GM18499 (cell line): ENCODE measurements at regions not wholly inside any gene's neighbourhood (a gene's known extent, or its start where the extent isn't known, plus 50 kb on each side); places are given as distances from the start of the nearest gene placed in this dataset.
"Not testable (repeated sequence)": the region's sequence is repeated elsewhere in the genome, so short reads cannot be mapped to it uniquely, and the experiment has no call there.

Source experiments
- ATAC-seq: cut with Tn5 transposase; IDR thresholded peaks from one replicate; pipeline ENCODE4 v1.9.1; 2021; ENCODE audit warnings: moderate number of reproducible peaks; ENCODE audit not compliant: insufficient read depth, unreplicated experiment

DNA sequence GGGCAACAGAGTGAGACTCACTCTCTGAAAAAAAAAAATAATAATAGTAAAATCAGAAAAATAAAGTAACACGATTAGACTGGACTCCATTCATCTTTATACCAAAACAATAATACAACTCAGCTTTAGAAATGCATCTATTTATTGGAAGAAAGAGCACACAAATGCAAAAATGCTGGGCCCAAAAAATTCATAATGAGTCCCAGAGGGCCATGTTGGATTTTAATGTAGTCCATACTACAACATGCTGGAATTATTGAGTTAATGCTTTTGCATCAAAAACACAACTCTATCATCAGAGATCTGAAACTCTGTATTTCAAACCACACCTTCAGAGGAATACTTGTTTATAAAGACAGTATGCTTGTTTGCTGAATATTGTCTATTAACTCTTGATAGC is 1614.7 kb downstream of the STIM2 start:
- ATAC-seq: no peak

GRCh38 chr4:28479666-28480065 is 1619.0 kb downstream of the STIM2 start:
- ATAC-seq: no peak

- no peak for ATAC-seq
These were observed 1620.9 kb downstream of the STIM2 start for GRCh38 chr4:28481565-28481964.

DNA sequence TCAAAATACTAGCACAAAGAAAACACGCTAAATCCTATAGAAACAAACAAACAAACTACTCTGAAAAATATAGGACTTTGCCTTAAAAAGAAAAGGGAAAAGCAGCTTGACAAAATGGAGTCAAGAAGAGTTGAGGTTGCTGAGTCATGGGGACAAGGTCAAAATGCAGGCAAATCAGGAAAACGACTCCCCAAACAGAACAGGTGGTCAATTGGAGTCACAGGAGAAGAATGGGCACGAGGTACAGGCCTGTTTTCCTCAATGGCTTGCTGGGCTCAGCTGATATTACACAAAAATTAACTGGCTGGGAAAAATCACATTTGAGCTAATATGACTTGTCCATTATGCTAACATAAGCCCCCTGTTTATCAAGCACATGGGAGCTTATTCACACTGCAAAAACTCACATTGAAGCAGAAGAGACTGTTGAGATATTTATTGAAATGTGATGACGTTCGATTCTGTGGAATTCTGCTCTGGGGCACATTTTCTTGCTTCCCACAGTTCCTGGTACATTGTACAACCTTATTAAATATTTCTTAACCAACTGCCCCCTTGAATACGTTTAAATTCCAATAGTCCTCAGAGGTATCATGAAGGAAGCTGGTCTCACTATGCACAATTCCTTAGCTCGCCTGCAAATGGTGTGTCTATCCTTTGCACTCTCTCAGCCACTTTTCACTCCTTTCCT is 1622.1 kb downstream of the STIM2 start:
- no peak for ATAC-seq

DNA sequence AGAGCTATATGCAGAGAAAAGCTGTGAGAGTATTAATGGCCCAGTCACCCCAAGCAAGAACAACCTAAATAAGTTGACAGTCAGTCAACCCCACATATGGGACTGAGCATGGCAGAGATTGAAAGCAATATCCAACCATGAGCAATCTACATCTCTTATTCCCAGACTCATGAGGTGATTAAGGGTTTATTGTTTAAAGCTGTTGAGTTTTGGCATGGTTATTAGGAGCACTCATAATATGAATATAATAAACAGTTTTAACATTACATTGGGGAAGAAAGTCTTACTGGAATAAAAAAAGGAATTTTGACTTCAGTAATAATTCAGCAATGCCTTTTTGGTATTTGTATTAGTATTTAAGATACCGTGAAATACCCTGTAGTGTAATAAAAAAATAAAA is 1627.4 kb downstream of the STIM2 start:
- ATAC-seq: no peak

GRCh38 chr4:28490669-28491068 is 1630.0 kb downstream of the STIM2 start:
- no peak for ATAC-seq

DNA sequence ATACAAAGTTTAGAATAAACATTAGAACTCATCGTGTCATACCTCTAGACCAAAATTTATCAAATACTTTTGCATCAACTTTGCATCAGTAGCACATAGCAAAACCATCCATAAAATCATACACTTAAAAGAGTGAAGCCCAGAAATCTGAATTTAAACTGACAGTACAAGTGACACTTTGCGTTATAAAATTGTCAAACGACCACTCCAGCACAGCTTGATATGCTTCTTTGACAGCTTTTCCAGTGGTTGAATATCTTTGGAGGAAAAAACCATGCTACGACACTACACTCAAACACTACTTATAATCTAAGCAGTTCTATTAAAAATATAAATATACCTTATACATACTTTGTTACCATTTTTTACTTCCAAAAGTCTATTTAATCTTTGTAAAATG is 1644.4 kb downstream of the STIM2 start:
- ATAC-seq: no peak

DNA sequence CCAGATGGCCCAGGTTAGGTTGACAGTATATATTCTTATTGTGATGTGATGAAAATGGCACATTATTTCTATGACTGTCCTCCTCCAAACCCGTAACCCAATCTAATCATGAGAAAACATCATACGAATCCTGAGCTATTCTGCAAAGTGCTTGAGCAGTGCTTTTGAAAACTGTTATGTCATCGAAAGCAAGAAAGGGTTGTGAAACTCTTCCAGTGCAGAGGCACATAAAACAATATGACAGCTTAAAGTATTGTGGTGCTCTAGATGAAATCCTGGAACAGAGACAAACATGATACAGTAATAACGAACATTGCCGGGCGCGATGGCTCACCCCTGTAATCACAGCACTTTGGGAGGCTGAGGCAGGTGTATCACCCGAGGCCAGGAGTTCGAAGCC is 1648.0 kb downstream of the STIM2 start:
- no peak for ATAC-seq

- ATAC-seq: not testable (repeated sequence)
These were observed 1654.1 kb downstream of the STIM2 start for GRCh38 chr4:28514766-28515165.

GRCh38 chr4:28518561-28519165 is 1658.0 kb downstream of the STIM2 start:
- ATAC-seq: no peak

DNA sequence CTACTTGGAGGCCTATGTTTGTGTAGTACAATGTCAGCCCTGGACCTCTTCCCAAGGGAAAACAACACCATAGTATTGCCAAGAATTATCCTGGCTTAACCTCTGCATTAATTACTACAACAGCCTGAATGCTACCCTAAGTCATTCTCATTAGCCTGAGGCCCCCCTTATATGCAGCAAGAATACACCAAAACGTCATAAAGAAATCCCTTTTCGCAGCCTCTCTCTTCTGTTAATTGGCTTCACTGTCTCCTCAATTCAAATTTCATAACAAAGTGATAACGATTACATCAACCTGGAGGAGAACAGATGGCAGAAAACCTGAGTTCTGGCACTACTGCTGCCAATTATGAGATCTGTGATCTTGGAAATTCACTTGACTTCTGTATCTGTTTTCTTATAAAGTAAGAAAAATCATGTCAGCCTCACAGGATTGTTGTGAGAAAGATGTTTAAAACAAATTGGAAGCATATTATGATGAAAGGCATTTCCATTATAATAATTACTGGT is 1663.1 kb downstream of the STIM2 start:
- ATAC-seq: no peak

GRCh38 chr4:28536124-28536523 is 1675.5 kb downstream of the STIM2 start:
- ATAC-seq: no peak

- ATAC-seq: no peak
These were observed 1685.3 kb downstream of the STIM2 start for GRCh38 chr4:28545986-28546385.

DNA sequence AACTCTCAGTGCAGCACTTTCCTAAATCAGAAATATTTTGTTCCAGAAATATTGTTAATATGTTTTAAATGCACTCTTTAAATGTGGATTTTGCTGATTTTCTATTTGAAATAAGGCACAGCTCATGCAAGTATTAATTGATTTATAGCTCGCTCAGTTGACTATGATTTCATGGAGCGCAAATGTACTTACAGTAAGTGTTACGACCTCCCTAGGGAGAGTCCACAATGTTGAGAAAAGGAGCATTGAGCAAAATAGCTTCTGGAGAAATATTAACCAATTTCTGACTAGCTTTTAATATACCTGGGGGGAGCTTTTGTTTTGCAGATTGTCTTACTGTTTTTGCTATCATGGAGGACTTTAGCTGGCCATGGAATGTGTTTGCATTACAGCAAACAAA is 1687.5 kb downstream of the STIM2 start:
- no peak for ATAC-seq

- ATAC-seq: no peak
These were observed 1688.0 kb downstream of the STIM2 start for GRCh38 chr4:28548594-28548993.

- ATAC-seq: no peak
These were observed 1695.2 kb downstream of the STIM2 start for GRCh38 chr4:28555866-28556265.

GRCh38 chr4:28557755-28558154 is 1697.1 kb downstream of the STIM2 start:
- no peak for ATAC-seq

DNA sequence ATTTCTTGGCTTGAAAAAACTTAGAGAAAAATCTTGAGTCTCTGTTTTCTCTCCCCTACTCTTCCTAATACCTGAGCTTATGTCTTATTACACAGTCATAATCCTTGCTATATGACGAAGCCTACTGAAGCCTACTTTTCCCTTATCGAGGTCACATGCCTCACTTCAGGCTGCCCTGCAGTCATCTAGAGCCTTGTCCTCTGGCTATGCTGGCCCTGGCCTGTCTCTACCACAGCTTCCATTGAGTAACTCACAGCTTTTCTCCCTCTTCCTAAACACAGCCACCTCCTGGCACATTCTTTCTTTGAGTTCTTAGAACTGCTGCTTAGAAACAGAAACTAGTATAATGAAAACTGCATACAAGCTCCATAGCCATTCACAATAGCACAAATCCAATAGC is 1698.3 kb downstream of the STIM2 start:
- ATAC-seq: no peak

GRCh38 chr4:28562913-28563312 is 1702.3 kb downstream of the STIM2 start:
- no peak for ATAC-seq

DNA sequence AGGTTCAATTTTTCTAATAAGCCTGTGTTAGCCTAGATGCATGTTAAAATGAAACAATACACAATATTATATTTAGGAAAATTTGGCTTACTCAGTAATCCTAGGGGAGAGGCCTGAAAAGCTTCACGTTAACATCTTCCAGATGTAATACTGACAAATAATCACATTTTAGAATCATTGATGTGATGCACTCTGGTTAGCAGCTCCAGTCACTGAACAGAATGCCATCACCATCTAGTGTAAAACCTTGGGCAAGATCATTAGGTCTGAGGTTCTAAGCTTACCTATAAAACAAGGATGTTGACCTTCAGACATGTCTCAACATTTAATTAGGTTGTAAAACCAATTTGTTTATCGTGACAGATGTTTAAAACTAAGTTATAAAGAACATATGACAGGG is 1704.8 kb downstream of the STIM2 start:
- ATAC-seq: no peak

DNA sequence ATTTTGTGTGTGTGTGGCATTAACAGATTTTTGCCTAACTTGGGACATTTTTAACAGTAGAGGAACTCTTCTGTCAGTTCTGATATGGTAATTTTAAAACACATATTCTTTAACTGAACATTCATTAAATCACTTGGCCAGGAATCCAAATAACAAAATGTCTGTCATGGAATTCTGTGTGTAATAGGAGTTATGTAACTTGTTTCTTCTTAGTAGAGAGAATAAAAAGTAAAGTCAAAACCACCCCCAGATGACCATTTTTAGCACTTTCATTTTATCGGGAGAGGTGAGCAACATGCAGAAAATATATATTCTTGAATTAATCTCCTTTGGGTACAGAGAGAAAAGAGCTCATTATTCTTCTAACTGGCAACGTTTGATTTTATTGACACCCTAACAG is 1740.3 kb downstream of the STIM2 start:
- no peak for ATAC-seq

DNA sequence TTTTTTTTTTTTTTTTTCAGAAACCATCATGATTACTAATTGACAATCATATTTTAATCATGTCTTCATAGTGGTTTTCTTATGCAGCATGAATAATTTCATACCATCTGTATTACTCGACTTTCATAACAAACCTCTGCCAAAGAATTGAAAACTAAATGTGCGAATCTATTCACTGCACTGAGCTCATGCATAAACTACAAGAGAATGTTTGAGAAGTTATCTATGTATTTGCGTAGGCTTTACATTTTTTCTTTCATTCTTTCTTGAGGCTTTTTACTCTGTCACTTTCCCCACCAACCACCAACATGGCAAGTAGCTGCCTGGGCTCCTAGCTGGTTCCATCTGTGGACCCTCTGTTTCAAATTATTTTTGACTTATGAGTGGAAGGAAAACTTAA is 1761.0 kb downstream of the STIM2 start:
- ATAC-seq: no peak
